Gastrocnemius medialis (tissue), 4 donors: ENCODE measurements at regions not wholly inside any gene's neighbourhood (a gene's known extent, or its start where the extent isn't known, plus 50 kb on each side); places are given as distances from the start of the nearest gene placed in this dataset.

ENCODE experiments used
- ATAC-seq, 2 donors: fragments of 150-250 bp; one replicate each; pipeline ENCODE4 v1.9.1; 2016
- DNase-seq, 2 donors: peaks; one replicate each; pipeline ENCODE4 v3.0.0-alpha.2; 2019
- H3K27ac ChIP-seq, 4 donors: fragments of 200-600 bp; sonication (generic); 1 replicate in 1 of 4; 2 replicates in 3 of 4; pipeline ENCODE4 v1.5.1; 2016 to 2018; ENCODE audit warnings: mild to moderate bottlenecking in 2 of 4, moderate library complexity in 1 of 4
- H3K27me3 ChIP-seq, 3 donors: fragments of 200-600 bp; sonication (generic) in 2 of 3; 1 replicate in 1 of 3; 2 replicates in 2 of 3; pipeline versions ENCODE4 v1.5.1 to v1.6.0; 2016 to 2019; ENCODE audit warnings: mild to moderate bottlenecking in 1 of 3, moderate library complexity in 1 of 3
- H3K36me3 ChIP-seq, 2 donors: fragments of 200-600 bp; sonication (generic) in 1 of 2; one replicate each; pipeline ENCODE4 v1.5.1; 2017 to 2018
- H3K4me1 ChIP-seq, 2 donors: fragments of 200-600 bp; sonication (generic) in 1 of 2; one replicate each; pipeline ENCODE4 v1.5.1; 2016 to 2017; ENCODE audit warnings: mild to moderate bottlenecking in 2 of 2
- H3K4me3 ChIP-seq, 4 donors: fragments of 200-600 bp; sonication (generic) in 3 of 4; 1 replicate in 1 of 4; 2 replicates in 3 of 4; pipeline ENCODE4 v1.5.1; 2016 to 2019; ENCODE audit warnings: mild to moderate bottlenecking in 2 of 4
- H3K9me3 ChIP-seq, 3 donors: fragments of 200-600 bp; sonication (generic) in 2 of 3; 1 replicate in 1 of 3; 2 replicates in 2 of 3; pipeline ENCODE4 v1.5.1; 2016 to 2019
- POLR2A ChIP-seq, 2 donors: fragments of 450-650 bp; IDR thresholded peaks; one replicate each; pipeline ENCODE4 v1.6.1; 2017; ENCODE audit warnings: antibody characterized with exemption in 2 of 2, mild to moderate bottlenecking in 2 of 2, moderate library complexity in 2 of 2
- in situ Hi-C, 4 donors: fragments of 200-750 bp; cut with MboI; loops; one replicate each; pipeline versions ENCODE4 v1.15.0 to v1.8.0; 2017; ENCODE audit warnings: low sequenced_read_pairs in 4 of 4
- intact Hi-C: fragments of 100-400 bp; cut with DNase I; formaldehyde crosslinking; loops from one replicate; pipeline ENCODE4 v1.15.1; 2023; ENCODE audit warnings: low total_unique reads
- TF ChIP-seq, protein P1 (sequence below), 5 experiments: fragments of 450-650 bp in 3 of 5; fragments of 200-600 bp in 2 of 5; sonication (generic) in 2 of 5; IDR thresholded peaks in 4 of 5; conservative IDR thresholded peaks in 1 of 5; 1 replicate in 4 of 5; 2 replicates in 1 of 5; pipeline ENCODE4 v1.5.1; 2016 to 2019; ENCODE audit warnings: antibody characterized with exemption in 5 of 5, mild to moderate bottlenecking in 3 of 5, moderate library complexity in 3 of 5

- in situ Hi-C loops (no loop called here), intact Hi-C loops (no loop called here)
- Histone ChIP-seq H3K27ac (no peak overlapping the region), H3K9me3 (no peaks in the 10 kb centered on the region), H3K36me3 (no peaks in the 10 kb centered on the region), H3K4me1 (no peaks in the 10 kb centered on the region), H3K27me3 (no peaks in the 10 kb centered on the region), H3K4me3 (no peak overlapping the region)
- TF ChIP-seq, protein P1, sequence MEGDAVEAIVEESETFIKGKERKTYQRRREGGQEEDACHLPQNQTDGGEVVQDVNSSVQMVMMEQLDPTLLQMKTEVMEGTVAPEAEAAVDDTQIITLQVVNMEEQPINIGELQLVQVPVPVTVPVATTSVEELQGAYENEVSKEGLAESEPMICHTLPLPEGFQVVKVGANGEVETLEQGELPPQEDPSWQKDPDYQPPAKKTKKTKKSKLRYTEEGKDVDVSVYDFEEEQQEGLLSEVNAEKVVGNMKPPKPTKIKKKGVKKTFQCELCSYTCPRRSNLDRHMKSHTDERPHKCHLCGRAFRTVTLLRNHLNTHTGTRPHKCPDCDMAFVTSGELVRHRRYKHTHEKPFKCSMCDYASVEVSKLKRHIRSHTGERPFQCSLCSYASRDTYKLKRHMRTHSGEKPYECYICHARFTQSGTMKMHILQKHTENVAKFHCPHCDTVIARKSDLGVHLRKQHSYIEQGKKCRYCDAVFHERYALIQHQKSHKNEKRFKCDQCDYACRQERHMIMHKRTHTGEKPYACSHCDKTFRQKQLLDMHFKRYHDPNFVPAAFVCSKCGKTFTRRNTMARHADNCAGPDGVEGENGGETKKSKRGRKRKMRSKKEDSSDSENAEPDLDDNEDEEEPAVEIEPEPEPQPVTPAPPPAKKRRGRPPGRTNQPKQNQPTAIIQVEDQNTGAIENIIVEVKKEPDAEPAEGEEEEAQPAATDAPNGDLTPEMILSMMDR (IDR thresholded peaks at IDR 0.05 in 4 of 5, conservative IDR thresholded peaks at IDR 0.05 in 1 of 5) = no peak
- TF ChIP-seq POLR2A (IDR thresholded peaks at IDR 0.05) = no peak
- ATAC-seq (no peak), DNase-seq (no peak)
Observed at GRCh38 chr3:36302626-36303025, 77.7 kb upstream of the STAC start.

GRCh38 chr3:36303286-36303685 lies 77.0 kb upstream of the STAC start:
- Histone ChIP-seq H3K9me3 (no peaks in the 10 kb centered on the region), H3K36me3 (no peaks in the 10 kb centered on the region), H3K4me3 (no peak overlapping the region), H3K27me3 (no peaks in the 10 kb centered on the region), H3K4me1 (no peaks in the 10 kb centered on the region), H3K27ac (no peak overlapping the region)
- ATAC-seq (no peak), DNase-seq (no peak)
- TF ChIP-seq, protein P1 (IDR thresholded peaks at IDR 0.05 in 4 of 5, conservative IDR thresholded peaks at IDR 0.05 in 1 of 5) = no peak
- TF ChIP-seq POLR2A (IDR thresholded peaks at IDR 0.05) = no peak
- intact Hi-C loops (no loop called here), in situ Hi-C loops (no loop called here)

GRCh38 chr3:36305929-36306520 lies 74.3 kb upstream of the STAC start:
- in situ Hi-C loops (no loop called here), intact Hi-C loops (no loop called here)
- no peaks in the 10 kb centered on the region for H3K4me1 ChIP-seq
- H3K36me3 ChIP-seq = no peaks in the 10 kb centered on the region
- TF ChIP-seq POLR2A (IDR thresholded peaks at IDR 0.05) = no peak
- TF ChIP-seq, protein P1 (IDR thresholded peaks at IDR 0.05 in 4 of 5, conservative IDR thresholded peaks at IDR 0.05 in 1 of 5) = no peak
- DNase-seq (no peak), ATAC-seq (no peak)
- H3K9me3 ChIP-seq = no peaks in the 10 kb centered on the region
- no peak overlapping the region for H3K27ac ChIP-seq
- no peaks in the 10 kb centered on the region for H3K27me3 ChIP-seq
- H3K4me3 ChIP-seq = no peak overlapping the region

GRCh38 chr3:36309092-36309491 lies 71.2 kb upstream of the STAC start:
- H3K36me3 ChIP-seq = no peaks in the 10 kb centered on the region
- in situ Hi-C loops = no loop called here
- intact Hi-C loops = no loop called here
- no peak for ATAC-seq
- TF ChIP-seq, protein P1 (IDR thresholded peaks at IDR 0.05 in 4 of 5, conservative IDR thresholded peaks at IDR 0.05 in 1 of 5) = no peak
- TF ChIP-seq POLR2A (IDR thresholded peaks at IDR 0.05) = no peak
- H3K9me3 ChIP-seq = no peaks in the 10 kb centered on the region
- H3K4me3 ChIP-seq = no peak overlapping the region
- H3K27ac ChIP-seq = no peak overlapping the region
- no peaks in the 10 kb centered on the region for H3K4me1 ChIP-seq
- no peaks in the 10 kb centered on the region for H3K27me3 ChIP-seq
- DNase-seq = no peak

DNA sequence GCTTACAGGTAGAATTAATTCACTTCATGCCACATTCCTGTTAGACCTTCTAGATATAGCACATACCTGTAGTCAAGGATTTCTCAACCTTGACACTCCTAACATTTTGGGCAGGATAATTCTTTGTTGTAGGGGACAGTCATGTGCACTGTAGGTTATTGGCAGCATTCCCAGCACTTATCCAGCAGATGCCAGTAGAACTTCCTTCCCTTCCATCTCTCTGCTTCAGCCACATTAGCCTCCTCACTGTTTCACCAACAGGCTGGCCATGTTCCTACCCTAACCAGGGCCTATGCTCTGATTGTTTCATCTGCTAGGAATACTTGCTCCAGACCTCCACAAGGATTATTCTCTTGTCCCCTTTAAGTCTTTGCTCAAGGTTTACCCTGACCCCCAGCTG lies 68.0 kb upstream of the STAC start:
- Histone ChIP-seq H3K36me3 (no peaks in the 10 kb centered on the region), H3K4me1 (no peaks in the 10 kb centered on the region), H3K9me3 (no peaks in the 10 kb centered on the region), H3K27ac (no peak overlapping the region), H3K4me3 (no peak overlapping the region), H3K27me3 (no peaks in the 10 kb centered on the region)
- intact Hi-C loops (no loop called here), in situ Hi-C loops (no loop called here)
- ATAC-seq (no peak), DNase-seq (no peak)
- TF ChIP-seq, protein P1 (IDR thresholded peaks at IDR 0.05 in 4 of 5, conservative IDR thresholded peaks at IDR 0.05 in 1 of 5) = no peak
- no peak for TF ChIP-seq POLR2A (IDR thresholded peaks at IDR 0.05)
